ENCODE measurements at regions not wholly inside any gene's neighbourhood (a gene's known extent, or its start where the extent isn't known, plus 50 kb on each side); places are given as distances from the start of the nearest gene placed in this dataset.

- no peak for ATAC-seq (ENCODE audit: low FRiP score in 2 of 2)
These were observed 134.6 kb upstream of the KBTBD8 start for GRCh38 chr3:66863205-66864111.

GRCh38 chr3:66884659-66885058 is 113.4 kb upstream of the KBTBD8 start:
- DNase-seq, result no peak
- Histone ChIP-seq H3K4me3 (no peak overlapping the region), H3K36me3 (no peaks in the 10 kb centered on the region), H3K9me3 (no peaks in the 10 kb centered on the region), H3K4me1 (no peaks in the 10 kb centered on the region), H3K27me3 (no peaks in the 10 kb centered on the region), H3K27ac (no peak overlapping the region)
- no peak for ATAC-seq (ENCODE audit: low FRiP score in 2 of 2)
- TF ChIP-seq EP300 (IDR thresholded peaks at IDR 0.05) (no peak), POLR2AphosphoS5 (IDR thresholded peaks at IDR 0.05) (no peak), CTCF (IDR thresholded peaks at IDR 0.05) (no peak), POLR2A (IDR thresholded peaks at IDR 0.05) (no peak)
- 78 to 79% methylated on average over 2 of the region's 2 CpGs for whole genome bisulfite sequencing, 2 donors

More at GRCh38 chr3:66863205-66864111, 134.6 kb upstream of the KBTBD8 start:
- H3K36me3 ChIP-seq, result no peaks in the 10 kb centered on the region
- no peak for DNase-seq
- 81 to 88% methylated on average over 10 of the region's 10 CpGs for WGBS, 2 donors
- H3K27ac ChIP-seq, result no peak overlapping the region
- H3K4me3 ChIP-seq, result no peak overlapping the region
- no peaks in the 10 kb centered on the region for H3K4me1 ChIP-seq
- no peaks in the 10 kb centered on the region for H3K27me3 ChIP-seq
- TF ChIP-seq EP300 (IDR thresholded peaks at IDR 0.05) (no peak), POLR2A (IDR thresholded peaks at IDR 0.05) (no peak), POLR2AphosphoS5 (IDR thresholded peaks at IDR 0.05) (no peak), CTCF (IDR thresholded peaks at IDR 0.05) (no peak)
- H3K9me3 ChIP-seq, result no peaks in the 10 kb centered on the region

GRCh38 chr3:66885326-66886000 is 112.6 kb upstream of the KBTBD8 start:
- no peak for TF ChIP-seq POLR2AphosphoS5 (IDR thresholded peaks at IDR 0.05)
- TF ChIP-seq EP300 (IDR thresholded peaks at IDR 0.05), result no peak
- TF ChIP-seq CTCF (IDR thresholded peaks at IDR 0.05), result no peak
- no peak for TF ChIP-seq POLR2A (IDR thresholded peaks at IDR 0.05)
- no peak overlapping the region for H3K4me3 ChIP-seq
- no peaks in the 10 kb centered on the region for H3K36me3 ChIP-seq
- H3K9me3 ChIP-seq, result no peaks in the 10 kb centered on the region
- no peak for DNase-seq
- H3K27ac ChIP-seq, result no peak overlapping the region
- H3K27me3 ChIP-seq, result no peaks in the 10 kb centered on the region
- H3K4me1 ChIP-seq, result no peaks in the 10 kb centered on the region
- WGBS, 2 donors, result 55 to 56% methylated on average over 6 of the region's 6 CpGs
- ATAC-seq (ENCODE audit: low FRiP score in 2 of 2), result no peak

GRCh38 chr3:66889750-66890494 is 108.2 kb upstream of the KBTBD8 start:
- Histone ChIP-seq H3K36me3 (no peaks in the 10 kb centered on the region), H3K4me3 (no peak overlapping the region), H3K9me3 (no peaks in the 10 kb centered on the region), H3K4me1 (no peaks in the 10 kb centered on the region), H3K27ac (no peak overlapping the region), H3K27me3 (no peaks in the 10 kb centered on the region)
- 78 to 79% methylated on average over 11 of the region's 11 CpGs for WGBS, 2 donors
- no peak for ATAC-seq (ENCODE audit: low FRiP score in 2 of 2)
- TF ChIP-seq CTCF (IDR thresholded peaks at IDR 0.05) (no peak), POLR2AphosphoS5 (IDR thresholded peaks at IDR 0.05) (no peak), EP300 (IDR thresholded peaks at IDR 0.05) (no peak), POLR2A (IDR thresholded peaks at IDR 0.05) (no peak)
- no peak for DNase-seq
